Ovary (tissue), 7 donors: ENCODE measurements at regions not wholly inside any gene's neighbourhood (a gene's known extent, or its start where the extent isn't known, plus 50 kb on each side); places are given as distances from the start of the nearest gene placed in this dataset.

Experiments
- DNase-seq, 5 donors: peaks; one replicate each; pipeline ENCODE4 v3.0.0-alpha.2; 2019 to 2020
- H3K27ac ChIP-seq, 2 donors: fragments of 200-600 bp; one replicate each; pipeline versions ENCODE4 v1.5.1 to v1.8.0; 2019 to 2022
- H3K27me3 ChIP-seq: fragments of 200-600 bp; one replicate; pipeline ENCODE4 v1.8.0; 2022
- H3K36me3 ChIP-seq: fragments of 200-600 bp; sonication (generic); one replicate; pipeline ENCODE4 v1.5.1; 2019
- H3K4me1 ChIP-seq: one replicate; pipeline ENCODE4 v1.8.1; 2013; ENCODE audit warnings: mild to moderate bottlenecking, moderate library complexity; ENCODE audit not compliant: insufficient read depth
- H3K4me3 ChIP-seq: fragments of 200-600 bp; sonication (generic); one replicate; pipeline ENCODE4 v1.5.1; 2017
- H3K9me3 ChIP-seq, 2 donors: fragments of 200-600 bp in 1 of 2; sonication (generic) in 1 of 2; one replicate each; pipeline versions ENCODE4 v1.5.1 to v1.8.1; 2013 to 2019; ENCODE audit warnings: mild to moderate bottlenecking in 1 of 2, moderate library complexity in 1 of 2
- EP300 ChIP-seq: sonication (generic); formaldehyde crosslinking; IDR thresholded peaks from one replicate; pipeline ENCODE4 v1.6.1; 2017; ENCODE audit warnings: antibody characterized with exemption
- POLR2A ChIP-seq: fragments of 450-650 bp; IDR thresholded peaks from one replicate; pipeline ENCODE4 v1.6.1; 2017; ENCODE audit warnings: antibody characterized with exemption, mild to moderate bottlenecking, moderate library complexity
- WGBS, 3 donors: extraction: QIAGEN DNeasy Blood & Tissue Kit in 1 of 3; methylation state at CpG; one replicate each; pipeline versions ENCODE4 v1.1.5 to v1.1.7; 2013 to 2017; 5-methylcytosine and 5-hydroxymethylcytosine counted together
- intact Hi-C, 4 donors: fragments of 100-400 bp; cut with DNase I; formaldehyde crosslinking; loops; one replicate each; pipeline versions ENCODE4 v1.11.0 to v1.15.1; 2022 to 2023
- TF ChIP-seq, protein P1 (sequence below), 3 donors: fragments of 450-650 bp in 2 of 3; fragments of 200-600 bp in 1 of 3; IDR thresholded peaks; one replicate each; pipeline versions ENCODE4 v1.5.1 to v1.8.0; 2016 to 2022; ENCODE audit warnings: antibody characterized with exemption in 3 of 3, mild to moderate bottlenecking in 1 of 3
- donor health status: DM: no; HTN: no; CAD: no; lungs with moderate emphysema.
- donor health status: DM: no; HTN: no; CAD: no.
- donor health status: Bipolar disorder and iron deficiency.
- donor health status: DM: no; HTN: no; CAD: no.
- donor health status: DM: yes; HTN: yes; CAD: no.

- H3K4me1 ChIP-seq: peaks cover 2% of the 10 kb centered on the region
- no peaks in the 10 kb centered on the region for H3K27me3 ChIP-seq
- TF ChIP-seq EP300: no peak
- TF ChIP-seq POLR2A: no peak
- TF ChIP-seq, protein P1, sequence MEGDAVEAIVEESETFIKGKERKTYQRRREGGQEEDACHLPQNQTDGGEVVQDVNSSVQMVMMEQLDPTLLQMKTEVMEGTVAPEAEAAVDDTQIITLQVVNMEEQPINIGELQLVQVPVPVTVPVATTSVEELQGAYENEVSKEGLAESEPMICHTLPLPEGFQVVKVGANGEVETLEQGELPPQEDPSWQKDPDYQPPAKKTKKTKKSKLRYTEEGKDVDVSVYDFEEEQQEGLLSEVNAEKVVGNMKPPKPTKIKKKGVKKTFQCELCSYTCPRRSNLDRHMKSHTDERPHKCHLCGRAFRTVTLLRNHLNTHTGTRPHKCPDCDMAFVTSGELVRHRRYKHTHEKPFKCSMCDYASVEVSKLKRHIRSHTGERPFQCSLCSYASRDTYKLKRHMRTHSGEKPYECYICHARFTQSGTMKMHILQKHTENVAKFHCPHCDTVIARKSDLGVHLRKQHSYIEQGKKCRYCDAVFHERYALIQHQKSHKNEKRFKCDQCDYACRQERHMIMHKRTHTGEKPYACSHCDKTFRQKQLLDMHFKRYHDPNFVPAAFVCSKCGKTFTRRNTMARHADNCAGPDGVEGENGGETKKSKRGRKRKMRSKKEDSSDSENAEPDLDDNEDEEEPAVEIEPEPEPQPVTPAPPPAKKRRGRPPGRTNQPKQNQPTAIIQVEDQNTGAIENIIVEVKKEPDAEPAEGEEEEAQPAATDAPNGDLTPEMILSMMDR (IDR thresholded peaks at IDR 0.05): no peak
- no peaks in the 10 kb centered on the region for H3K9me3 ChIP-seq
- peak overlapping the region in 1 of 2 donors; percentile 37 for H3K27ac ChIP-seq
- intact Hi-C loops: no loop called here
- no peaks in the 10 kb centered on the region for H3K36me3 ChIP-seq
- no peak overlapping the region for H3K4me3 ChIP-seq
- peak in 1 of 5 donors; percentile 45 for DNase-seq
- 33 to 65% (median 44%) methylated on average over 1 of the region's 1 CpG for WGBS, 3 donors
Observed at GRCh38 chr4:158016511-158016910, 156.3 kb downstream of the GASK1B start.

GRCh38 chr4:158015241-158015640, 157.6 kb downstream of the GASK1B start:
- DNase-seq: no peak
- intact Hi-C loops: no loop called here
- 28 to 46% (median 41%) methylated on average over 3 of the region's 3 CpGs for WGBS, 3 donors
- Histone ChIP-seq H3K4me3 (no peak overlapping the region), H3K27me3 (no peaks in the 10 kb centered on the region), H3K9me3 (no peaks in the 10 kb centered on the region), H3K36me3 (no peaks in the 10 kb centered on the region), H3K27ac (peak overlapping the region in 1 of 2 donors; percentile 34), H3K4me1 (peaks cover 4% of the 10 kb centered on the region)
- TF ChIP-seq POLR2A: no peak
- TF ChIP-seq EP300: no peak
- TF ChIP-seq, protein P1 (IDR thresholded peaks at IDR 0.05): no peak

DNA sequence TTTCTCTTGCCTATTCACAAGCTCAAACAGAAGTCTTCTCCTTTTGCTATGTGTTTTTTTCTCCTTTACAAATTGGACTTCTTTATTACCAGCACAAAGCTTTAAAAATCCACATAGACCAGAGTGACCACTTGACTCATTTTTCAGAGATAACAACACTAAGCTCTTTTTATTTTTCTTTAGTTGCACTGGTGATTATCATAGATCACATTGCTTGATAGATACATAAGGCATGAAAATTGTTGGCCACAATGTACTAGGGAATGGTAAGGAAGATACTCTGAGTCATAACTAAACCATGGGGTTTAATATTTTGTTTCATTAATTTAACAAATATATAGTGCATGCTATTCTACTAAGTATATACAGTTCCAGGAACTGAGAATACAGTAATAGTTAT, 159.0 kb downstream of the GASK1B start:
- no peak for DNase-seq
- H3K27me3 ChIP-seq: no peaks in the 10 kb centered on the region
- no peaks in the 10 kb centered on the region for H3K36me3 ChIP-seq
- TF ChIP-seq, protein P1 (IDR thresholded peaks at IDR 0.05): no peak
- no peak for TF ChIP-seq POLR2A
- no peak for TF ChIP-seq EP300
- peak overlapping the region in 1 of 2 donors; percentile 13 for H3K27ac ChIP-seq
- H3K4me1 ChIP-seq: peaks cover 9% of the 10 kb centered on the region
- intact Hi-C loops: no loop called here
- no peaks in the 10 kb centered on the region for H3K9me3 ChIP-seq
- H3K4me3 ChIP-seq: no peak overlapping the region

DNA sequence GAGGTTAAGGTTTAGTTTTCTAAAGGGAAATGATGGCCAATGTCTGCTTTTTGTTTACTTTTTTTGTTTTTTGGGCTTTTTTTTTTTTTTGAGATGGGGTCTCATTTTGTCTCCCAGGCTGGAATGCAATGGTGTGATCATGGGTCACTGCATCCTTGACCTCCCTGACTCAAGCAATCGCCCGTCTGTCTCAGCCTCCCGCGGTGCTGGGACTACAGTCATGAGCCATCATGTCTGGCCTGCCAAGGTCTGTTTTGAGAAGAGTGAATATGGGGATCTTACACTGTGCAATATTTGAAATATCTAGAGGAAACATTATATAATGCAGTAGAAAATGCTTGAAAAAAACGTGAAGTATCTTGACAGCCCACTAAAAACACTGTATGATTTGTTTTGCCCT, 162.5 kb downstream of the GASK1B start:
- H3K9me3 ChIP-seq: no peaks in the 10 kb centered on the region
- H3K4me1 ChIP-seq: peaks cover 16% of the 10 kb centered on the region
- no peak for DNase-seq
- H3K4me3 ChIP-seq: no peak overlapping the region
- no peaks in the 10 kb centered on the region for H3K36me3 ChIP-seq
- H3K27me3 ChIP-seq: no peaks in the 10 kb centered on the region
- peak overlapping the region in 1 of 2 donors; percentile 70 for H3K27ac ChIP-seq
- WGBS, 3 donors: 62 to 65% (median 64%) methylated on average over 5 of the region's 5 CpGs
- TF ChIP-seq, protein P1 (IDR thresholded peaks at IDR 0.05): no peak
- TF ChIP-seq POLR2A (no peak), EP300 (no peak)
- intact Hi-C loops: no loop called here
